ENCODE measurements at regions not wholly inside any gene's neighbourhood (a gene's known extent, or its start where the extent isn't known, plus 50 kb on each side); places are given as distances from the start of the nearest gene placed in this dataset.

- TF ChIP-seq CTCF (IDR thresholded peaks at IDR 0.05) (no peak), EP300 (IDR thresholded peaks at IDR 0.05) (no peak)
Observed at GRCh38 chr5:175223291-175223690, 220.7 kb downstream of the DRD1 start.

Data from sigmoid colon (tissue), 4 donors.